HFFc6 (cell line): ENCODE measurements at regions not wholly inside any gene's neighbourhood (a gene's known extent, or its start where the extent isn't known, plus 50 kb on each side); places are given as distances from the start of the nearest gene placed in this dataset.
"Not testable (repeated sequence)": the region's sequence is repeated elsewhere in the genome, so short reads cannot be mapped to it uniquely, and the experiment has no call there.

Source experiments
- DNase-seq: peaks from one replicate; pipeline ENCODE4 v3.0.0-alpha.2; 2018
- H3K27ac Mint-ChIP-seq: 2 replicates; pipeline ENCODE4 v1.8.0; 2020; ENCODE audit warnings: mild to moderate bottlenecking, mixed read lengths
- H3K27me3 Mint-ChIP-seq: 2 replicates; pipeline ENCODE4 v1.8.0; 2021; ENCODE audit warnings: mild to moderate bottlenecking, moderate library complexity, mixed read lengths; ENCODE audit not compliant: insufficient read depth
- H3K36me3 Mint-ChIP-seq: 2 replicates; pipeline ENCODE4 v1.8.0; 2021; ENCODE audit warnings: low read depth, mixed read lengths
- H3K4me1 Mint-ChIP-seq: 2 replicates; pipeline ENCODE4 v1.8.0; 2020; ENCODE audit warnings: low read depth, mixed read lengths
- H3K4me3 Mint-ChIP-seq: 2 replicates; pipeline ENCODE4 v1.8.0; 2020; ENCODE audit warnings: mild to moderate bottlenecking, moderate library complexity, mixed read lengths
- H3K9me3 Mint-ChIP-seq: 2 replicates; pipeline ENCODE4 v1.8.0; 2020; ENCODE audit warnings: mild to moderate bottlenecking, mixed read lengths
- TF ChIP-seq, protein P1 (sequence below): fragments of 200-600 bp; sonication (generic); IDR thresholded peaks from 2 replicates; pipeline ENCODE4 v1.5.0; 2021; ENCODE audit warnings: antibody characterized with exemption, mild to moderate bottlenecking

DNA sequence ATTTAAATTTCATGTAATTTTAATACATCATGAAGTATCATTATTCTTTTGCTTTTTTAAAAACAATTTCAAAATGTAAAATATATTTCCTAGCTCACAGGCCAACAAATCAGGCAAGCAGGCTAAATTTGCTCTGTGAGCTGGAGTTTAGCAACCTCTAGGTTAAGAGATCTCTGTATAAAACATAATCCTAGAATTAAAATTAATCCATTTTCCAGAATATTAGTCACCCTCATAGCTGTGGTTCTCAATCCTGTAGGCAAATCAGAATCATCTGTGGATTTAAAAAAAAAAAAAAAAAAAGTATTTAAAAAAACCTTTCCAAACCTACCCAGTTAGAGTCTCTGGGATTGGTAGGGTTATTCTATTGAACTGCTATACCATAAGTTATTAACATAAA is 209.7 kb downstream of the MINAR1 start:
- Mint-ChIP-seq H3K36me3 (peaks cover 14% of the 10 kb centered on the region), H3K9me3 (peaks cover 11% of the 10 kb centered on the region), H3K4me3 (no peak overlapping the region), H3K27me3 (no peaks in the 10 kb centered on the region; the same call in 1 of the 2 replicates), H3K4me1 (peaks cover 74% of the 10 kb centered on the region), H3K27ac (no peak overlapping the region)
- TF ChIP-seq, protein P1, sequence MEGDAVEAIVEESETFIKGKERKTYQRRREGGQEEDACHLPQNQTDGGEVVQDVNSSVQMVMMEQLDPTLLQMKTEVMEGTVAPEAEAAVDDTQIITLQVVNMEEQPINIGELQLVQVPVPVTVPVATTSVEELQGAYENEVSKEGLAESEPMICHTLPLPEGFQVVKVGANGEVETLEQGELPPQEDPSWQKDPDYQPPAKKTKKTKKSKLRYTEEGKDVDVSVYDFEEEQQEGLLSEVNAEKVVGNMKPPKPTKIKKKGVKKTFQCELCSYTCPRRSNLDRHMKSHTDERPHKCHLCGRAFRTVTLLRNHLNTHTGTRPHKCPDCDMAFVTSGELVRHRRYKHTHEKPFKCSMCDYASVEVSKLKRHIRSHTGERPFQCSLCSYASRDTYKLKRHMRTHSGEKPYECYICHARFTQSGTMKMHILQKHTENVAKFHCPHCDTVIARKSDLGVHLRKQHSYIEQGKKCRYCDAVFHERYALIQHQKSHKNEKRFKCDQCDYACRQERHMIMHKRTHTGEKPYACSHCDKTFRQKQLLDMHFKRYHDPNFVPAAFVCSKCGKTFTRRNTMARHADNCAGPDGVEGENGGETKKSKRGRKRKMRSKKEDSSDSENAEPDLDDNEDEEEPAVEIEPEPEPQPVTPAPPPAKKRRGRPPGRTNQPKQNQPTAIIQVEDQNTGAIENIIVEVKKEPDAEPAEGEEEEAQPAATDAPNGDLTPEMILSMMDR: no peak
- DNase-seq: no peak

DNA sequence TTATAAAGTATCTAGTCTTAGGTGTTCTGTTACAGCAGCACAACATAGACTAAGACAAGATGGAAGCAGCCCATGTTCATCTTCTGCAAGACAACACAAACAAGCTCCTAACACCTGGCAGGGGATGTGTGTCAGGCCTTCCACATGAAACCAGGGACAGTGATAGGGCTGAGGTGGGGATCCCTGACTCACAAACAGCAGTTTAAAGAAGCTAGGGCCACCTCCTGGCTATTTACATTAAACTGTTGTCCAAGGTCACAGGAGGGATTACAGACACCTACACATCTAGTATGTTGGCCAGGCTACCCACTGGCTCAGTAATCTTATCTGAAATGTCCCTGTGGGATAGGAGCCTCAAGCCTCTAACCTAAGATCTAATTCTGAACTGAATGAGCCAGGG is 211.3 kb downstream of the MINAR1 start:
- Mint-ChIP-seq H3K27ac (peak overlapping the region; percentile 77), H3K4me1 (peaks cover 71% of the 10 kb centered on the region), H3K27me3 (no peaks in the 10 kb centered on the region; the same call in 1 of the 2 replicates), H3K4me3 (no peak overlapping the region), H3K9me3 (peaks cover 14% of the 10 kb centered on the region), H3K36me3 (peaks cover 16% of the 10 kb centered on the region)
- DNase-seq: no peak
- TF ChIP-seq, protein P1: no peak

GRCh38 chr15:79644091-79644490 is 212.0 kb downstream of the MINAR1 start:
- H3K4me3 Mint-ChIP-seq: peak overlapping the region; percentile 51
- peaks cover 66% of the 10 kb centered on the region for H3K4me1 Mint-ChIP-seq
- no peaks in the 10 kb centered on the region; the same call in 1 of the 2 replicates for H3K27me3 Mint-ChIP-seq
- H3K36me3 Mint-ChIP-seq: peaks cover 16% of the 10 kb centered on the region
- TF ChIP-seq, protein P1: no peak
- peak; percentile 73 for DNase-seq
- H3K9me3 Mint-ChIP-seq: peaks cover 14% of the 10 kb centered on the region
- H3K27ac Mint-ChIP-seq: peak overlapping the region; percentile 77

DNA sequence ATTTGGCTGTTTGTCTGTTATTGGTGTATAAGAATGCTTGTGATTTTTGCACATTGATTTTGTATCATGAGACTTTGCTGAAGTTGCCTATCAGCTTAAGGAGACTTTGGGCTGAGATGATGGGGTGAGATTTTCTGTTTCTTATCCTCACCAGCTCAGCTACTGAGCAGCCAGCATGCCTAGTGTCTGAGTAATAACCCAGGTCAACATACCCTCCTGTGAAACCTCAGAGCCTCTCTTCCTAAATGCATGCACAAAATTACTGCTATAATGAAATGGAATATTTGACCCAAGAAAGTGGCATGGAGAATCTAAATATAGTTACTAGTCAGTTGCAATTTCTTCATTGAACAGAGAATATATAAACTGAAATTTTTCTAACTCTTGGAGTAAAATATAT is 220.8 kb downstream of the MINAR1 start:
- not testable (repeated sequence) for H3K27ac Mint-ChIP-seq, H3K4me3 Mint-ChIP-seq, H3K9me3 Mint-ChIP-seq, H3K27me3 Mint-ChIP-seq, H3K36me3 Mint-ChIP-seq
- H3K4me1 Mint-ChIP-seq: peaks cover 16% of the 10 kb centered on the region
- DNase-seq: peak; percentile 37

GRCh38 chr15:79653533-79653932 is 221.4 kb downstream of the MINAR1 start:
- no peaks in the 10 kb centered on the region for H3K27me3 Mint-ChIP-seq
- H3K4me3 Mint-ChIP-seq: no peak overlapping the region
- H3K4me1 Mint-ChIP-seq: peaks cover 16% of the 10 kb centered on the region
- no peak overlapping the region for H3K27ac Mint-ChIP-seq
- DNase-seq: no peak
- no peaks in the 10 kb centered on the region for H3K9me3 Mint-ChIP-seq
- H3K36me3 Mint-ChIP-seq: no peaks in the 10 kb centered on the region
- TF ChIP-seq, protein P1: no peak

GRCh38 chr15:79656151-79657000 is 224.2 kb downstream of the MINAR1 start:
- Mint-ChIP-seq H3K27ac (no peak overlapping the region), H3K27me3 (no peaks in the 10 kb centered on the region), H3K36me3 (no peaks in the 10 kb centered on the region), H3K4me3 (no peak overlapping the region), H3K9me3 (no peaks in the 10 kb centered on the region), H3K4me1 (peaks cover 16% of the 10 kb centered on the region)
- no peak for DNase-seq
- TF ChIP-seq, protein P1: no peak
